ENCODE measurements at regions not wholly inside any gene's neighbourhood (a gene's known extent, or its start where the extent isn't known, plus 50 kb on each side); places are given as distances from the start of the nearest gene placed in this dataset.

DNA sequence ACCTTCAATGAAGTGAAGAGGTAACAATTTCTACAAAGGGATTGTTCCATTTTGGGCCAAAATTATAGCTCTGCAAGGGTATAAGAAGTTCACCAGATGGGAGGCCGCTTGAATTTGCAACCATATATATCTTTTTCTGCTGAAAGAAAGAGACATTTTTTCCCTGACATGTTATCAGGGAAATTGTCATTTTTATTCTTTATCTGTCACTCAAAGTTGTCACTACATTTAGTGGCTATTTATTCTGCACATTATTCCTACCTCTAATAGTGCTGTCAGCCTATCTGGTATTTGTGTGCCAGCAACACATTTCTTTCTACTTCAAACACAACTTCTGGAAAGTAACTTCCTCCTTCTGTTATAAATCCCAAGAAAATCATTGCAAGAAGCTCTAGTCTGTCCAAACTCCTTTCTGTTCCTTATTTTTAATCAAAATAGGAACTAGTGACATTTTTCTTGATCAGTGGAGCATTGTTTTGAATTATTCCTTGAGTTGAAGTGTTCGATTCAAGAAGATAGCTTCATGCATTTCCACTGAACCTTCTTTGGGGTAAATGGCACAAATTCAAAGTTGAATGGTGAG lies 137.9 kb upstream of the ATP2B1 start:
- no peak for TF ChIP-seq CTCF (IDR thresholded peaks at IDR 0.05; ENCODE audit: insufficient read depth, low read depth, low read length, missing control alignments)
- no peak for DNase-seq (ENCODE audit: low read depth)
- H3K4me3 ChIP-seq (ENCODE audit: low read length), result no peak overlapping the region

- no peak overlapping the region for H3K4me3 ChIP-seq (ENCODE audit: low read length)
- no peak for TF ChIP-seq CTCF (IDR thresholded peaks at IDR 0.05; ENCODE audit: insufficient read depth, low read depth, low read length, missing control alignments)
Observed at GRCh38 chr12:89845767-89846166, 137.1 kb upstream of the ATP2B1 start.

GRCh38 chr12:89845366-89845765 lies 136.7 kb upstream of the ATP2B1 start:
- TF ChIP-seq CTCF (IDR thresholded peaks at IDR 0.05; ENCODE audit: insufficient read depth, low read depth, low read length, missing control alignments), result no peak
- no peak for DNase-seq (ENCODE audit: low read depth)
- H3K4me3 ChIP-seq (ENCODE audit: low read length), result no peak overlapping the region

More at GRCh38 chr12:89845767-89846166, 137.1 kb upstream of the ATP2B1 start:
- no peak for DNase-seq (ENCODE audit: low read depth)

DNA sequence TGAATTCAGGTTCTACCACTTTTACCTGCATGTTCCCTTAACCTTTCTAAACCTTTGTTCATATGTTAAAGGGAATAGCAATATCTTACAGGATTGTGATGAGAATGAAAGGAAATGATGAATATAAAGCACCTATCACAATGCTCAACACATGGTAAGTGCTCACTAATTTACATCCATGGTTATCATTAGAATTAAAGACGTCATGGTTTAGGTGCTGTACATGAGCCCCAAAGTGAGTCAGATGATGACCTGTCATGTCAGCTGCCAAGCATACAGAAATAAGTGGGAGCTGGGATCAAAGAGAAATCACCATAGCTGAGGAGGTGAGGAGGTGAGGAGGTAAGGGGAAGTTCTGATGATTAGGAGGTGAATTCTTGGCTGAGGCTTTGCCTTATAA lies 135.9 kb upstream of the ATP2B1 start:
- H3K4me3 ChIP-seq (ENCODE audit: low read length), result no peak overlapping the region
- DNase-seq (ENCODE audit: low read depth), result peak; percentile 69
- no peak for TF ChIP-seq CTCF (IDR thresholded peaks at IDR 0.05; ENCODE audit: insufficient read depth, low read depth, low read length, missing control alignments)

- no peak for TF ChIP-seq CTCF (IDR thresholded peaks at IDR 0.05; ENCODE audit: insufficient read depth, low read depth, low read length, missing control alignments)
- H3K4me3 ChIP-seq (ENCODE audit: low read length), result no peak overlapping the region
- DNase-seq (ENCODE audit: low read depth), result no peak
Observed at GRCh38 chr12:89840162-89840922, 131.7 kb upstream of the ATP2B1 start.

- no peak overlapping the region for H3K4me3 ChIP-seq (ENCODE audit: low read length)
- no peak for TF ChIP-seq CTCF (IDR thresholded peaks at IDR 0.05; ENCODE audit: insufficient read depth, low read depth, low read length, missing control alignments)
- no peak for DNase-seq (ENCODE audit: low read depth)
Observed at GRCh38 chr12:89839444-89839843, 130.8 kb upstream of the ATP2B1 start.

- H3K4me3 ChIP-seq (ENCODE audit: low read length), result no peak overlapping the region
- DNase-seq (ENCODE audit: low read depth), result no peak
- TF ChIP-seq CTCF (IDR thresholded peaks at IDR 0.05; ENCODE audit: insufficient read depth, low read depth, low read length, missing control alignments), result no peak
Observed at GRCh38 chr12:89838833-89839232, 130.2 kb upstream of the ATP2B1 start.
